ENCODE measurements at regions not wholly inside any gene's neighbourhood (a gene's known extent, or its start where the extent isn't known, plus 50 kb on each side); places are given as distances from the start of the nearest gene placed in this dataset.

- DNase-seq (ENCODE audit: low read depth), result no peak
- no peak for TF ChIP-seq CTCF (IDR thresholded peaks at IDR 0.05; ENCODE audit: low read depth, low read length, missing control alignments)
- no peak overlapping the region for H3K4me3 ChIP-seq (ENCODE audit: low read depth, low read length)
Observed at GRCh38 chr18:72207280-72207679, 336.9 kb downstream of the CBLN2 start.

GRCh38 chr18:72206814-72207213, 337.3 kb downstream of the CBLN2 start:
- H3K4me3 ChIP-seq (ENCODE audit: low read depth, low read length), result no peak overlapping the region
- no peak for TF ChIP-seq CTCF (IDR thresholded peaks at IDR 0.05; ENCODE audit: low read depth, low read length, missing control alignments)
- DNase-seq (ENCODE audit: low read depth), result no peak

GRCh38 chr18:72201032-72201431, 343.1 kb downstream of the CBLN2 start:
- no peak for TF ChIP-seq CTCF (IDR thresholded peaks at IDR 0.05; ENCODE audit: low read depth, low read length, missing control alignments)
- H3K4me3 ChIP-seq (ENCODE audit: low read depth, low read length), result no peak overlapping the region
- no peak for DNase-seq (ENCODE audit: low read depth)

GRCh38 chr18:72197591-72197990, 346.6 kb downstream of the CBLN2 start:
- no peak for TF ChIP-seq CTCF (IDR thresholded peaks at IDR 0.05; ENCODE audit: low read depth, low read length, missing control alignments)
- no peak for DNase-seq (ENCODE audit: low read depth)

GRCh38 chr18:72194072-72194471, 350.1 kb downstream of the CBLN2 start:
- no peak overlapping the region for H3K4me3 ChIP-seq (ENCODE audit: low read depth, low read length)
- TF ChIP-seq CTCF (IDR thresholded peaks at IDR 0.05; ENCODE audit: low read depth, low read length, missing control alignments), result no peak
- no peak for DNase-seq (ENCODE audit: low read depth)

More at GRCh38 chr18:72197591-72197990, 346.6 kb downstream of the CBLN2 start:
- H3K4me3 ChIP-seq (ENCODE audit: low read depth, low read length), result no peak overlapping the region

GRCh38 chr18:72187956-72188355, 356.2 kb downstream of the CBLN2 start:
- TF ChIP-seq CTCF (IDR thresholded peaks at IDR 0.05; ENCODE audit: low read depth, low read length, missing control alignments), result no peak
- H3K4me3 ChIP-seq (ENCODE audit: low read depth, low read length), result no peak overlapping the region
- DNase-seq (ENCODE audit: low read depth), result no peak

GRCh38 chr18:72181241-72181764, 362.8 kb downstream of the CBLN2 start:
- no peak for TF ChIP-seq CTCF (IDR thresholded peaks at IDR 0.05; ENCODE audit: low read depth, low read length, missing control alignments)
- no peak for DNase-seq (ENCODE audit: low read depth)
- no peak overlapping the region for H3K4me3 ChIP-seq (ENCODE audit: low read depth, low read length)
